IMR-90 (cell line): ENCODE measurements at regions not wholly inside any gene's neighbourhood (a gene's known extent, or its start where the extent isn't known, plus 50 kb on each side); places are given as distances from the start of the nearest gene placed in this dataset.

Experiments
- ATAC-seq: fragments of 200-7000 bp; cut with Tn5 transposase; 2 replicates; pipeline ENCODE4 v1.9.1; 2020; ENCODE audit warnings: low read depth, mild to moderate bottlenecking, moderate library complexity
- BruUV-seq: library from RNA; stranded (reverse); fragments of 400-500 nt; replicated peaks from 2 replicates; lab custom pipeline; 2021; lab: Mats Ljungman, UMichigan
- CTCF ChIA-PET: fragments of 300-600 bp; formaldehyde crosslinking; extraction: SDS; loops from one replicate; lab custom pipeline; 2021; ENCODE audit warnings: antibody characterized with exemption; lab: Yijun Ruan, JAX
- POLR2A ChIA-PET: fragments of 300-600 bp; sonication (Branson Sonifier 250); formaldehyde crosslinking; loops from one replicate; lab custom pipeline; 2022; ENCODE audit warnings: antibody characterized with exemption; ENCODE audit not compliant: unreplicated experiment; lab: Charles Lee
- DNase-seq: peaks from one replicate; pipeline ENCODE4 v3.0.0; 2013
- H2AFZ ChIP-seq: replicated peaks from 2 replicates; pipeline ENCODE3; 2013; ENCODE audit warnings: low read length, mild to moderate bottlenecking; ENCODE audit not compliant: poor library complexity
- H2AK5ac ChIP-seq: 2 replicates; pipeline ENCODE4 v1.6.1; 2013; ENCODE audit warnings: low read depth, low read length, inconsistent platforms
- H2AK9ac ChIP-seq: replicated peaks from 2 replicates; pipeline ENCODE3; 2013; ENCODE audit warnings: mild to moderate bottlenecking, low read depth, low read length, moderate library complexity; ENCODE audit not compliant: poor library complexity
- H2BK120ac ChIP-seq: 2 replicates; pipeline ENCODE4 v1.6.1; 2013; ENCODE audit warnings: low read depth, low read length, inconsistent platforms
- H2BK15ac ChIP-seq: 3 replicates; pipeline ENCODE4 v1.6.1; 2013; ENCODE audit warnings: low read depth, low read length, inconsistent platforms
- H2BK20ac ChIP-seq: 2 replicates; pipeline ENCODE4 v1.6.1; 2013; ENCODE audit warnings: low read depth, mild to moderate bottlenecking, inconsistent platforms, low read length, moderate library complexity
- H2BK5ac ChIP-seq: 2 replicates; pipeline ENCODE4 v1.6.1; 2013; ENCODE audit warnings: mild to moderate bottlenecking, low read depth, low read length, inconsistent platforms; ENCODE audit not compliant: poor library complexity, severe bottlenecking
- H3K14ac ChIP-seq: replicated peaks from 2 replicates; pipeline ENCODE4 v1.6.1; 2013; ENCODE audit warnings: low read depth, low read length, inconsistent platforms
- H3K18ac ChIP-seq: 2 replicates; pipeline ENCODE4 v1.6.1; 2013; ENCODE audit warnings: low read depth, low read length, control low read depth
- H3K23ac ChIP-seq: 2 replicates; pipeline ENCODE4 v1.6.1; 2013; ENCODE audit warnings: low read depth, low read length, inconsistent platforms
- H3K27ac ChIP-seq: 2 replicates; pipeline ENCODE4 v1.5.1; 2013; ENCODE audit warnings: mild to moderate bottlenecking, control low read depth, low read length; ENCODE audit not compliant: insufficient read depth
- H3K27me3 ChIP-seq: 2 replicates; pipeline ENCODE4 v1.6.1; 2013; ENCODE audit warnings: low read length; ENCODE audit not compliant: control insufficient read depth, insufficient read depth
- H3K36me3 ChIP-seq: 2 replicates; pipeline ENCODE4 v1.6.1; 2013; ENCODE audit warnings: low read length, mixed read lengths; ENCODE audit not compliant: control insufficient read depth, insufficient read depth
- H3K4ac ChIP-seq: 2 replicates; pipeline ENCODE4 v1.6.1; 2013; ENCODE audit warnings: low read depth, low read length, inconsistent platforms
- H3K4me1 ChIP-seq: 2 replicates; pipeline ENCODE4 v1.6.1; 2013; ENCODE audit warnings: low read length, mixed read lengths; ENCODE audit not compliant: control insufficient read depth, insufficient read depth
- H3K4me2 ChIP-seq: 2 replicates; pipeline ENCODE4 v1.6.1; 2013; ENCODE audit warnings: low read depth, mild to moderate bottlenecking, control low read depth, low read length, moderate library complexity
- H3K4me3 ChIP-seq: 2 replicates; pipeline ENCODE4 v1.5.1; 2013; ENCODE audit warnings: low read depth, mild to moderate bottlenecking, control low read depth, low read length, moderate library complexity; ENCODE audit not compliant: insufficient read depth
- H3K56ac ChIP-seq: 2 replicates; pipeline ENCODE4 v1.6.1; 2013; ENCODE audit warnings: low read length, inconsistent platforms; ENCODE audit not compliant: insufficient read depth; ENCODE audit errors: extremely low read depth
- H3K79me1 ChIP-seq, 2 experiments: 2 replicates each; pipeline ENCODE4 v1.6.1; 2013; ENCODE audit warnings: low read length in 2 of 2, inconsistent platforms in 1 of 2, low read depth in 1 of 2
- H3K9ac ChIP-seq: 2 replicates; pipeline ENCODE4 v1.6.1; 2013; ENCODE audit warnings: low read depth, low read length, control low read depth
- H3K9me1 ChIP-seq: 2 replicates; pipeline ENCODE4 v1.6.1; 2013; ENCODE audit warnings: low read length, inconsistent platforms; ENCODE audit not compliant: insufficient read depth
- H3K9me3 ChIP-seq: 2 replicates; pipeline ENCODE4 v1.6.1; 2013; ENCODE audit warnings: low read length; ENCODE audit not compliant: control insufficient read depth, insufficient read depth
- H4K20me1 ChIP-seq: 2 replicates; pipeline ENCODE4 v1.6.1; 2013; ENCODE audit warnings: low read length, inconsistent platforms; ENCODE audit not compliant: insufficient read depth
- H4K5ac ChIP-seq: 2 replicates; pipeline ENCODE4 v1.6.1; 2013; ENCODE audit warnings: mild to moderate bottlenecking, low read depth, low read length, control low read depth
- H4K8ac ChIP-seq, 2 experiments: 2 replicates each; pipeline ENCODE4 v1.6.1; 2013; ENCODE audit warnings: low read depth in 2 of 2, low read length in 2 of 2, control low read depth in 1 of 2, inconsistent platforms in 1 of 2
- H4K91ac ChIP-seq: 2 replicates; pipeline ENCODE4 v1.6.1; 2013; ENCODE audit warnings: low read depth, low read length, inconsistent platforms; ENCODE audit not compliant: insufficient read depth
- CEBPB ChIP-seq: IDR thresholded peaks from 2 replicates; pipeline ENCODE4 v1.6.1; 2012; ENCODE audit warnings: low read depth, low read length, improper control_type of control experiment
- CHD1 ChIP-seq: IDR thresholded peaks from 2 replicates; pipeline ENCODE4 v1.6.1; 2012; ENCODE audit warnings: low read depth, low read length, improper control_type of control experiment
- CTCF ChIP-seq: conservative IDR thresholded peaks from 2 replicates; pipeline ENCODE4 v1.5.1; 2012; ENCODE audit warnings: mild to moderate bottlenecking, low read depth, low read length, improper control_type of control experiment
- FOS ChIP-seq: fragments of 150-350 bp; IDR thresholded peaks from 2 replicates; pipeline ENCODE4 v1.6.1; 2016; ENCODE audit warnings: low read depth, low read length
- MAFK ChIP-seq: IDR thresholded peaks from 2 replicates; pipeline ENCODE4 v1.6.1; 2012; ENCODE audit warnings: low read depth, low read length, improper control_type of control experiment
- MAZ ChIP-seq: IDR thresholded peaks from 2 replicates; pipeline ENCODE4 v1.6.1; 2012; ENCODE audit warnings: low read depth, mild to moderate bottlenecking, low read length, improper control_type of control experiment, moderate library complexity, borderline replicate concordance
- MXI1 ChIP-seq: IDR thresholded peaks from 2 replicates; pipeline ENCODE4 v1.6.1; 2012; ENCODE audit warnings: low read depth, mild to moderate bottlenecking, low read length, moderate library complexity, borderline replicate concordance
- NFE2L2 ChIP-seq: fragments of 150-350 bp; IDR thresholded peaks from 2 replicates; pipeline ENCODE4 v1.6.1; 2016; ENCODE audit warnings: low read depth, mild to moderate bottlenecking, low read length
- POLR2A ChIP-seq: IDR thresholded peaks from 2 replicates; pipeline ENCODE4 v1.6.1; 2012; ENCODE audit warnings: mild to moderate bottlenecking, low read depth, low read length
- RAD21 ChIP-seq: IDR thresholded peaks from 2 replicates; pipeline ENCODE4 v1.6.1; 2012; ENCODE audit warnings: low read length, improper control_type of control experiment
- RCOR1 ChIP-seq: IDR thresholded peaks from 2 replicates; pipeline ENCODE4 v1.6.1; 2012; ENCODE audit warnings: mild to moderate bottlenecking, low read length, improper control_type of control experiment; ENCODE audit not compliant: insufficient replicate concordance
- RFX5 ChIP-seq: IDR thresholded peaks from 2 replicates; pipeline ENCODE4 v1.8.0; 2012; ENCODE audit warnings: low read depth, mild to moderate bottlenecking, low read length, moderate library complexity
- SMC3 ChIP-seq: fragments of 150-350 bp; IDR thresholded peaks from 2 replicates; pipeline ENCODE4 v1.6.1; 2016; ENCODE audit warnings: low read depth, mild to moderate bottlenecking, antibody characterized with exemption, low read length, moderate library complexity
- USF2 ChIP-seq: fragments of 150-350 bp; IDR thresholded peaks from 2 replicates; pipeline ENCODE4 v1.6.1; 2017; ENCODE audit warnings: mild to moderate bottlenecking, antibody characterized with exemption, low read length, low read depth
- dilution Hi-C: fragments of 300-500 bp; cut with HindIII; formaldehyde crosslinking; loops from one replicate; pipeline ENCODE4 v1.14.3; 2018; ENCODE audit warnings: low sequenced_read_pairs; ENCODE audit not compliant: unreplicated experiment
- in situ Hi-C: fragments of 300-500 bp; cut with MboI; formaldehyde crosslinking; loops from 3 replicates; pipeline ENCODE4 v1.14.3; 2019; ENCODE audit warnings: low sequenced_read_pairs, inconsistent platforms, mixed read lengths
- intact Hi-C: fragments of 100-400 bp; cut with micrococcal nuclease; formaldehyde crosslinking; loops from 2 replicates; pipeline ENCODE4 v1.10.0; 2022

GRCh38 chr4:100023800-100024199, 73.7 kb upstream of the H2AZ1 start:
- intact Hi-C loops (no loop called here), dilution Hi-C loops (no loop called here), in situ Hi-C loops (no loop called here)
- Histone ChIP-seq H2BK120ac (no peak overlapping the region), H3K4me3 (no peak overlapping the region), H3K18ac (no peak overlapping the region), H3K4ac (no peak overlapping the region), H3K4me2 (no peak overlapping the region), H3K9ac (no peak overlapping the region), H4K8ac (no peak overlapping the region), H3K79me1 (no peaks in the 10 kb centered on the region), H3K4me1 (no peaks in the 10 kb centered on the region), H3K27me3 (peaks cover 4% of the 10 kb centered on the region), H2AK9ac (no peak overlapping the region), H2AK5ac (no peak overlapping the region), H2AFZ (no peak overlapping the region), H3K14ac (no peak overlapping the region), H4K91ac (no peak overlapping the region), H3K9me3 (no peaks in the 10 kb centered on the region), H3K56ac (no peak overlapping the region), H4K5ac (no peak overlapping the region), H2BK5ac (no peak overlapping the region), H3K9me1 (no peaks in the 10 kb centered on the region), H2BK15ac (no peak overlapping the region), H3K36me3 (no peaks in the 10 kb centered on the region), H3K27ac (no peak overlapping the region), H4K20me1 (no peaks in the 10 kb centered on the region), H3K23ac (no peak overlapping the region), H2BK20ac (no peak overlapping the region)
- DNase-seq (no peak), ATAC-seq (no peak)
- no TSS peak for BruUV-seq
- TF ChIP-seq RCOR1 = no peak
- no peak for TF ChIP-seq FOS
- TF ChIP-seq RFX5 = no peak
- TF ChIP-seq MAZ = no peak
- TF ChIP-seq MAFK = no peak
- TF ChIP-seq MXI1 = no peak
- TF ChIP-seq SMC3 = no peak
- no peak for TF ChIP-seq RAD21
- TF ChIP-seq CHD1 = no peak
- TF ChIP-seq CTCF = no peak
- TF ChIP-seq CEBPB = no peak
- TF ChIP-seq USF2 = no peak
- TF ChIP-seq POLR2A = no peak
- no peak for TF ChIP-seq NFE2L2
- POLR2A ChIA-PET = no interaction called here
- CTCF ChIA-PET = interaction anchor here (1.0 kb wide), 1 partner anchor 26 kb away, joined by 3 read pairs; no protein-coding TSS in a partner anchor
